K562 (cell line): ENCODE measurements at regions not wholly inside any gene's neighbourhood (a gene's known extent, or its start where the extent isn't known, plus 50 kb on each side); places are given as distances from the start of the nearest gene placed in this dataset.

ENCODE experiments used
- ATAC-seq: fragments of 200-7000 bp; cut with Tn5 transposase; 3 replicates; pipeline ENCODE4 v1.9.1; 2020; ENCODE audit warnings: moderate library complexity
- BruUV-seq: library from RNA; stranded (reverse); fragments of 400-500 nt; replicated peaks from 2 replicates; lab custom pipeline; 2021; lab: Mats Ljungman, UMichigan
- CTCF ChIA-PET: fragments of 300-600 bp; formaldehyde crosslinking; extraction: SDS; loops from one replicate; lab custom pipeline; 2021; ENCODE audit warnings: low intra/inter-chr PET ratio; lab: Yijun Ruan, JAX
- POLR2A ChIA-PET: fragments of 300-600, 350-650 bp; sonication (Branson Sonifier 250); formaldehyde crosslinking; extraction: SDS; loops from one replicate; lab custom pipeline; 2021; ENCODE audit warnings: antibody characterized with exemption, inconsistent platforms; lab: Yijun Ruan, JAX
- DNase-seq, 4 experiments: peaks; one replicate each; pipeline versions ENCODE4 v3.0.0 to v3.0.0-alpha.2; 2011 to 2018; ENCODE audit warnings: low spot score in 3 of 4, mixed read lengths in 3 of 4; ENCODE audit errors: extremely low read depth in 1 of 4
- FAIRE-seq: peaks from 2 replicates; lab custom pipeline; 2011; peaks lifted over from hg19 to GRCh38; lab: Jason Lieb, UNC
- H2AFZ ChIP-seq: 2 replicates; pipeline ENCODE4 v1.6.0; 2011; ENCODE audit warnings: low read depth, low read length, control low read depth, inconsistent platforms
- H3K27ac ChIP-seq: fragments of 200-600 bp; 3 replicates; pipeline ENCODE4 v1.8.0; 2011; ENCODE audit warnings: low read depth, mild to moderate bottlenecking, control low read depth, inconsistent platforms, low read length, moderate library complexity, mixed read lengths; ENCODE audit errors: extremely low read depth
- H3K27me3 ChIP-seq, 2 experiments: fragments of 300-600 bp in 1 of 2; 2 replicates in 1 of 2; 3 replicates in 1 of 2; pipeline versions ENCODE4 v1.6.0 to v1.8.0; 2011; ENCODE audit warnings: inconsistent platforms in 2 of 2, low read length in 2 of 2, mild to moderate bottlenecking in 1 of 2, mixed read lengths in 1 of 2, moderate library complexity in 1 of 2; ENCODE audit not compliant: control insufficient read depth in 2 of 2, insufficient read depth in 2 of 2
- H3K36me3 ChIP-seq: fragments of 300-600 bp; 3 replicates; pipeline ENCODE4 v1.8.0; 2011; ENCODE audit warnings: mild to moderate bottlenecking, low read length, inconsistent platforms; ENCODE audit not compliant: control insufficient read depth, insufficient read depth
- H3K4me1 ChIP-seq, 2 experiments: fragments of 200-600 bp in 1 of 2; replicated peaks in 1 of 2; 2 replicates in 1 of 2; 3 replicates in 1 of 2; pipeline versions ENCODE4 v1.5.1 to v1.8.0; 2011; ENCODE audit warnings: inconsistent platforms in 2 of 2, low read length in 2 of 2, mild to moderate bottlenecking in 1 of 2, mixed read lengths in 1 of 2, moderate library complexity in 1 of 2; ENCODE audit not compliant: control insufficient read depth in 2 of 2, insufficient read depth in 2 of 2
- H3K4me2 ChIP-seq: 2 replicates; pipeline ENCODE4 v1.6.1; 2011; ENCODE audit warnings: low read length, control low read depth, inconsistent platforms, mixed read lengths; ENCODE audit not compliant: insufficient read depth
- H3K4me3 ChIP-seq: fragments of 200-600 bp; sonication (generic), shearing (Covaris generic); 2 replicates; pipeline ENCODE4 v1.5.1; 2016; ENCODE audit warnings: control low read depth, inconsistent platforms
- H3K79me2 ChIP-seq: fragments of 200-600 bp; 3 replicates; pipeline ENCODE4 v1.8.0; 2011; ENCODE audit warnings: low read length, inconsistent platforms; ENCODE audit not compliant: control insufficient read depth, insufficient read depth
- H3K9ac ChIP-seq, 2 experiments: 2 replicates each; pipeline versions ENCODE4 v1.6.0 to v1.6.1; 2011; ENCODE audit warnings: low read depth in 2 of 2, low read length in 2 of 2, control low read depth in 1 of 2, inconsistent platforms in 1 of 2, mild to moderate bottlenecking in 1 of 2, mixed read lengths in 1 of 2; ENCODE audit not compliant: insufficient read depth in 1 of 2
- H3K9me1 ChIP-seq: one replicate; pipeline ENCODE4 v1.6.0; 2011; ENCODE audit warnings: inconsistent platforms, mild to moderate bottlenecking, low read length, moderate library complexity; ENCODE audit not compliant: control insufficient read depth, insufficient read depth
- H3K9me3 ChIP-seq: replicated peaks from 2 replicates; pipeline ENCODE4 v1.5.1; 2011; ENCODE audit warnings: low read depth, low read length, inconsistent platforms; ENCODE audit not compliant: control insufficient read depth, insufficient read depth
- H4K20me1 ChIP-seq: replicated peaks from 2 replicates; pipeline ENCODE4 v1.6.1; 2011; ENCODE audit warnings: low read length, inconsistent platforms, mixed read lengths; ENCODE audit not compliant: control insufficient read depth, insufficient read depth
- BCL6 ChIP-seq: fragments of 250-450 bp; sonication (Bioruptor Pico); IDR thresholded peaks from 2 replicates; pipeline ENCODE4 v1.4.0; 2020
- CTBP1 ChIP-seq: fragments of 450-650 bp; IDR thresholded peaks from 2 replicates; pipeline ENCODE4 v1.6.1; 2016; ENCODE audit warnings: borderline replicate concordance
- FOXA3 ChIP-seq, 2 experiments: fragments of 450-650 bp in 1 of 2; sonication (generic) in 1 of 2; formaldehyde crosslinking; IDR thresholded peaks in 1 of 2; conservative IDR thresholded peaks in 1 of 2; 2 replicates each; pipeline versions ENCODE4 v1.4.0 to v1.8.0; 2020 to 2022; ENCODE audit warnings: mild to moderate bottlenecking in 2 of 2, missing genetic modification reagents in 1 of 2
- GABPB2 ChIP-seq: fragments of 250-450 bp; sonication (Bioruptor Pico); conservative IDR thresholded peaks from 2 replicates; pipeline ENCODE4 v1.5.1; 2021; ENCODE audit warnings: mild to moderate bottlenecking
- HIVEP1 ChIP-seq: fragments of 250-450 bp; sonication (Bioruptor Pico); IDR thresholded peaks from 2 replicates; pipeline ENCODE4 v1.4.0; 2020; ENCODE audit warnings: mild to moderate bottlenecking
- MIER1 ChIP-seq: fragments of 450-650 bp; IDR thresholded peaks from 2 replicates; pipeline ENCODE4 v1.6.1; 2016; ENCODE audit warnings: antibody characterized with exemption, mild to moderate bottlenecking, low read depth
- NFIX ChIP-seq: fragments of 250-450 bp; sonication (Bioruptor Pico); IDR thresholded peaks from 2 replicates; pipeline ENCODE4 v1.4.0; 2020; ENCODE audit warnings: low read depth, mild to moderate bottlenecking, moderate library complexity
- NR4A1 ChIP-seq, 2 experiments: fragments of 250-450 bp in 1 of 2; fragments of 450-650 bp in 1 of 2; sonication (Bioruptor Pico) in 1 of 2; IDR thresholded peaks; 2 replicates each; pipeline versions ENCODE4 v1.4.0 to v1.6.1; 2016 to 2020; ENCODE audit warnings: mild to moderate bottlenecking in 2 of 2, missing compliant biosample characterization in 1 of 2, missing genetic modification characterization in 1 of 2, moderate library complexity in 1 of 2
- USF2 ChIP-seq: sonication (generic); formaldehyde crosslinking; IDR thresholded peaks from 2 replicates; pipeline ENCODE4 v1.5.0; 2020; ENCODE audit warnings: missing genetic modification reagents
- WHSC1 ChIP-seq: IDR thresholded peaks from one replicate; pipeline ENCODE4 v1.6.1; 2012; ENCODE audit warnings: low read length, control low read depth, inconsistent platforms
- ZNF12 ChIP-seq: sonication (generic); formaldehyde crosslinking; IDR thresholded peaks from 2 replicates; pipeline ENCODE4 v1.4.0; 2020; ENCODE audit warnings: mild to moderate bottlenecking, missing genetic modification reagents
- ZNF184 ChIP-seq: sonication (generic); formaldehyde crosslinking; IDR thresholded peaks from 2 replicates; pipeline ENCODE4 v1.5.0; 2020; ENCODE audit warnings: missing genetic modification reagents
- ZNF407 ChIP-seq: fragments of 450-650 bp; IDR thresholded peaks from 2 replicates; pipeline ENCODE4 v1.6.1; 2016; ENCODE audit warnings: low read depth
- ZNF551 ChIP-seq: fragments of 250-450 bp; sonication (Bioruptor Pico); IDR thresholded peaks from 2 replicates; pipeline ENCODE4 v1.5.0; 2021; ENCODE audit warnings: mild to moderate bottlenecking, moderate library complexity
- WGBS: fragments of 100-300 bp; shearing (Covaris generic); methylation state at CpG from one replicate; pipeline ENCODE4 v1.1.6; 2016; ENCODE audit warnings: low coverage, mixed read lengths; ENCODE audit not compliant: insufficient coverage; ENCODE audit errors: missing lambda C conversion rate; 5-methylcytosine and 5-hydroxymethylcytosine counted together
- in situ Hi-C: fragments of 300-500 bp; cut with MboI; formaldehyde crosslinking; loops from 4 replicates; pipeline ENCODE4 v1.15.0; 2018; ENCODE audit warnings: inconsistent platforms, mixed read lengths
- intact Hi-C: fragments of 100-400 bp; cut with micrococcal nuclease; formaldehyde crosslinking; loops from 2 replicates; pipeline ENCODE4 v1.14.2; 2022

GRCh38 chr7:54838175-54838910 lies 79.3 kb upstream of the SEC61G start:
- TF ChIP-seq NR4A1 (CRISPR knock-in tag; IDR thresholded peaks at IDR 0.05) (no peak), NR4A1 (tag; IDR thresholded peaks at IDR 0.05) (no peak), HIVEP1 (CRISPR knock-in tag) (no peak), MIER1 (no peak), USF2 (CRISPR knock-in tag) (no peak), ZNF407 (no peak), CTBP1 (no peak), BCL6 (no peak), GABPB2 (CRISPR knock-in tag) (no peak), WHSC1 (no peak), ZNF551 (no peak), ZNF12 (CRISPR knock-in tag) (no peak), ZNF184 (CRISPR knock-in tag) (no peak), NFIX (no peak), FOXA3 (CRISPR knock-in tag; conservative IDR thresholded peaks at IDR 0.05 in 1 of 2, IDR thresholded peaks at IDR 0.05 in 1 of 2) (no peak)
- TF ChIP-seq, all 486 proteins: peak for 0
- no TSS peak for BruUV-seq
- ATAC-seq = no peak
- no peak for DNase-seq
- no peaks in the 10 kb centered on the region for H3K9me1 ChIP-seq
- no peaks in the 10 kb centered on the region for H3K9me3 ChIP-seq
- intact Hi-C loops = no loop called here
- no peaks in the 10 kb centered on the region for H3K79me2 ChIP-seq
- H3K4me1 ChIP-seq = peaks cover 0 to 9% of the 10 kb centered on the region in 2 experiments; a peak in 2 of 5 replicates
- no peaks in the 10 kb centered on the region for H4K20me1 ChIP-seq
- CTCF ChIA-PET = no interaction called here
- no peak overlapping the region for H3K27ac ChIP-seq
- H3K27me3 ChIP-seq = peaks cover 0 to 36% of the 10 kb centered on the region in 2 experiments; a peak in 2 of 5 replicates
- no peak overlapping the region for H3K4me2 ChIP-seq
- no peak overlapping the region for H3K4me3 ChIP-seq
- in situ Hi-C loops = no loop called here
- no peak overlapping the region for H3K9ac ChIP-seq
- no peaks in the 10 kb centered on the region for H3K36me3 ChIP-seq
- POLR2A ChIA-PET = interaction anchor here (0.6 kb wide), 1 partner anchor 312 kb away, joined by 4 read pairs; no protein-coding TSS in a partner anchor
- 0% methylated on average over 6 of the region's 6 CpGs for WGBS
- no peak overlapping the region for H2AFZ ChIP-seq
- no peak for FAIRE-seq
